H1 (cell line): ENCODE measurements at regions not wholly inside any gene's neighbourhood (a gene's known extent, or its start where the extent isn't known, plus 50 kb on each side); places are given as distances from the start of the nearest gene placed in this dataset.

Experiments used
- ATF3 ChIP-seq: IDR thresholded peaks from 2 replicates; pipeline ENCODE4 v1.6.1; 2011; ENCODE audit warnings: low read depth, mild to moderate bottlenecking, low read length; ENCODE audit not compliant: insufficient read depth
- BACH1 ChIP-seq: IDR thresholded peaks from 2 replicates; pipeline ENCODE4 v1.6.1; 2012; ENCODE audit warnings: low read length, improper control_type of control experiment
- CHD1 ChIP-seq: IDR thresholded peaks from 2 replicates; pipeline ENCODE4 v1.6.1; 2012; ENCODE audit warnings: low read depth, low read length, improper control_type of control experiment
- CREB1 ChIP-seq: IDR thresholded peaks from 2 replicates; pipeline ENCODE4 v1.6.1; 2012; ENCODE audit warnings: inconsistent platforms
- CTCF ChIP-seq, 3 experiments: IDR thresholded peaks; 1 replicate in 2 of 3; 2 replicates in 1 of 3; pipeline versions ENCODE4 v1.5.1 to v1.6.1; 2011; ENCODE audit warnings: low read length in 3 of 3, mild to moderate bottlenecking in 3 of 3, inconsistent platforms in 2 of 3, low read depth in 1 of 3, moderate library complexity in 1 of 3; ENCODE audit not compliant: insufficient read depth in 1 of 3; ENCODE audit errors: control extremely low read depth in 1 of 3
- EP300 ChIP-seq, 2 experiments: IDR thresholded peaks; 1 replicate in 1 of 2; 2 replicates in 1 of 2; pipeline ENCODE4 v1.6.1; 2011 to 2012; ENCODE audit warnings: low read depth in 2 of 2, low read length in 2 of 2, mild to moderate bottlenecking in 2 of 2, borderline replicate concordance in 1 of 2, inconsistent platforms in 1 of 2, moderate library complexity in 1 of 2
- POLR2A ChIP-seq, 2 experiments: IDR thresholded peaks; 1 replicate in 1 of 2; 2 replicates in 1 of 2; pipeline ENCODE4 v1.6.1; 2011; ENCODE audit warnings: low read depth in 2 of 2, low read length in 2 of 2, mild to moderate bottlenecking in 2 of 2; ENCODE audit errors: control extremely low read depth in 1 of 2
- SIN3A ChIP-seq, 2 experiments: IDR thresholded peaks in 1 of 2; conservative IDR thresholded peaks in 1 of 2; 2 replicates each; pipeline ENCODE4 v1.6.1; 2011 to 2012; ENCODE audit warnings: low read length in 2 of 2, improper control_type of control experiment in 1 of 2, low read depth in 1 of 2, mild to moderate bottlenecking in 1 of 2
- TCF12 ChIP-seq: IDR thresholded peaks from 2 replicates; pipeline ENCODE4 v1.6.1; 2011; ENCODE audit warnings: low read depth, mild to moderate bottlenecking, low read length

GRCh38 chr4:127103681-127104115, 529.1 kb upstream of the INTU start:
- TF ChIP-seq SIN3A (conservative IDR thresholded peaks at IDR 0.05 in 1 of 2, IDR thresholded peaks at IDR 0.05 in 1 of 2; ENCODE audit: low read depth in 1 of 2, low read length in 2 of 2): no peak
- no peak for TF ChIP-seq CTCF (IDR thresholded peaks at IDR 0.05; ENCODE audit: control extremely low read depth in 1 of 3, insufficient read depth in 1 of 3, low read depth in 1 of 3, low read length in 3 of 3)
- no peak for TF ChIP-seq ATF3
- TF ChIP-seq CREB1: no peak
- no peak for TF ChIP-seq EP300 (IDR thresholded peaks at IDR 0.05; ENCODE audit: borderline replicate concordance in 1 of 2, low read depth in 2 of 2, low read length in 2 of 2)
- no peak for TF ChIP-seq POLR2A (IDR thresholded peaks at IDR 0.05; ENCODE audit: control extremely low read depth in 1 of 2, low read depth in 2 of 2, low read length in 2 of 2)
- no peak for TF ChIP-seq CHD1
- no peak for TF ChIP-seq TCF12
- no peak for TF ChIP-seq BACH1
